Renal cortical epithelial cell (primary cell): ENCODE measurements at regions not wholly inside any gene's neighbourhood (a gene's known extent, or its start where the extent isn't known, plus 50 kb on each side); places are given as distances from the start of the nearest gene placed in this dataset.
"Not testable (repeated sequence)": the region's sequence is repeated elsewhere in the genome, so short reads cannot be mapped to it uniquely, and the experiment has no call there.

Source experiments
- DNase-seq: peaks from one replicate; pipeline ENCODE4 v3.0.0-alpha.2; 2011; ENCODE audit warnings: low read depth

DNA sequence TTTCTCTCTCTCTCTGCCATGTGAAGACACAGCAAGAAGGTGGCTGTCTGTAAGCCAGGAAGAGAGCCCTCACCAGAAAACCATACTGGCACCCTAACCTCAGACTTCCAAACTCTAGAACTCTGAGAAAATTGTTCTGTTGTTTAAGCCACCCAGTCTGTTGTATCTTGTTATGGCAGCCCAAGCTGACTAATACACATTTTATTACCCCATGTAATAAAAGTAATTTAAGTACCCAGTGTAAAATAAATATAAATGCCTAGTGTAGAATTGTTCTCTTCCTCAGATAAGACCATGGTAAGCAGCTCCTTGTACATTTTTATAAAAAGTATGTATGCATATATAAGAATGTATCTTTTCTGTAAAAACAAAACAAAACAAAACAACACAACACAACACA lies 119.7 kb downstream of the DTL start:
- no peak for DNase-seq

DNA sequence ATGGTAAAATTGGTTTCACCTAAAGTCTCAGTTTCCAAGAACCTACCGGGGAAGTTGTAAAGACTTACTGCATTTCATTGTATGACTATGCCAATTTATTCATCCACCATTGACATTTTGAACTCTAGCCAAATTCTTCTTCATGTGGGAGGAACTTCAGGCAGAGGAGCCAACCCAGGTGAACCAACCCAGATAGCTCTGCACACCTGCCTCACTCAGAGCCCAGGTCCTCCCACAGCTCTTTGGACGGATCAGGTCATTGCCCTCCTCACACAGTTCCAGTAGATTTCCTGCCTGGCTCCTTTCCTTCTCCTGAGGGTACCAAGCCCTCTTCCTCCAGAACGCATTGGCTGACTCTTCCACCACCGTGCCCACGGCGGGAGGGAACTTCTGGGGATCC lies 121.7 kb downstream of the DTL start:
- DNase-seq = peak; percentile 60

DNA sequence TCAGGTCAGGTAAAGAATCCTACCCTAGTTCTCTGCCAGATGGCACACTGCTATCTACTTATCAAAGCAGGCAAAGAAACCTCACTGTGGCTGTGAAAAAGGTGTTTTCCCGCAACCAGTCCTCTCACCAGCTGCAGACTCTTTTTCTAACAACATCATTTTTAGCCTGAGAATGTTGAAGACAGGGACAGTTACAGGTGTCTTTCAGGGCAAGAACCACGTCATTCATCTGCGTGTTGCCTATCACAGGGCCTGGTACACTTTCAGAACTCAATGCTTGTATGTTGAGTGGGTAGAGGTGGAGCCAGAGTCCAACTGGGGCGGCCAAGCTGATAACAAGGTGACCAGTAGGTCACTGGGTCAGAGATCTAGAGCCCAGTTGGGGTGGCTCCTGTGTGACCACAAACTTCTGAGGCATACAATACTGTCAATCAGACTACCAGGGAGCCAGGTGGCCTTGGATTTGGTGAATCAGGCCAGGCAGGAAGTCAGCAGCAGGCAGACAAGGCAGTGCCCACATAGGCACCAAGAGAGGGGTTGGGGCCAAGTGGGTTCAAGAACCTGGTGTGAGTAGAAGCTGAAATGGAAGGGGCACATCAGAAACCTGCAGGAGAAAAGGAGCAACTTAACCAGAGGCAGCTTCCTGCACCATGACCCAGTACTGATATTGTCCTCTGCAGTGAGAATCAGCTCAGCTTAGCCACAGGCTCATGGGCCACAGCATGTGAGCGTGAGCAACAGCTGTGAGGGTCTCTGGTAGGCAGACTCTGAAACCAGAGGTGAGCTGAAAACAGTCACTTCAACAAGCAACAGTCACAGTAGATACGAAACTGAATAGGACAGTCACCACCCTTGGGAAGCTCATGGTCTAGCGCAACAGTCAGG lies 123.6 kb downstream of the DTL start:
- no peak for DNase-seq

DNA sequence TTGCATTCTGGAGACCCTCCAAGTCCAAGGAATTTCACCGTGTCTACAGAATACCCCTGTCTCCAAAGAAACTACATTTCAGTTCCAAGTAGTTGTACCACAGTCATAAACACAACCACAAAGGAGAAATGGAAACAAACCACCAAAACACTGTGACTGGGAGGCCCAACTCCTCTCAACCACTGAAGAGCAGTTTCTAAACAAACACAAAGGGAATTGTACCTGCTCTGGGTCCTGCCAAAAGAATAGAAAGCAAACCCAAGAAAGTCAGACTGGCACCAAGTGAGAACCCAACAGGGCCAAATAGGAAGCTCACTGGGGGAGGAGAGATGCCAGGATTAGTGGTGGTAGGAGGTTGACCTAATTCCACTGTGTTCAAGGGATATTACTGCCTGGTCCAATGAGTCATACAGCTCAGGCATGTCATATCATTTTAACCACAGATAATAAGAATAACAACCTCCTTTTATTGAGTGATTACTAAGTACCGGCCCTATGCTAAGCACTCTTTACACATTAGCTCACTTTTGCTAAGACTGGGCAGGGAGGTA lies 123.9 kb upstream of the PPP2R5A start:
- DNase-seq = peak; percentile 85

DNA sequence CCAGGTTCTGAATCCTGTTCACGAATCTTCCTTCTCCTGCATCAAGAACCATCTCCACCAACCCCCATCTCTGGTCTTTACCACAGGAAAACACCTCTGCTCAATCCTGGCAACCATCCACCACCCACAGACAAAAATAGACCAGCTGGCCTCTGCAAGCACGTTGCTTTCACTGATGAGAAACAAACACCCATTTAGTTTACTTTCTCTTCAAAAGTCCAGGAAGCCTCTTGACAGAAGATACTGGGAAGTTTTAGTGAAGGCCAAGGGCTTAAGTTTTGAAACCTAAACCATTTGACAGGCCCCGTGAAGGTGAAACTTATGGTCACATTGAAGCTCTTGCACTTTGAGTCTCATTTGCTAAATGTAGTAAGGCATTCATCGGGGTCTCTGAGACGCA lies 122.6 kb upstream of the PPP2R5A start:
- peak; percentile 78 for DNase-seq

DNA sequence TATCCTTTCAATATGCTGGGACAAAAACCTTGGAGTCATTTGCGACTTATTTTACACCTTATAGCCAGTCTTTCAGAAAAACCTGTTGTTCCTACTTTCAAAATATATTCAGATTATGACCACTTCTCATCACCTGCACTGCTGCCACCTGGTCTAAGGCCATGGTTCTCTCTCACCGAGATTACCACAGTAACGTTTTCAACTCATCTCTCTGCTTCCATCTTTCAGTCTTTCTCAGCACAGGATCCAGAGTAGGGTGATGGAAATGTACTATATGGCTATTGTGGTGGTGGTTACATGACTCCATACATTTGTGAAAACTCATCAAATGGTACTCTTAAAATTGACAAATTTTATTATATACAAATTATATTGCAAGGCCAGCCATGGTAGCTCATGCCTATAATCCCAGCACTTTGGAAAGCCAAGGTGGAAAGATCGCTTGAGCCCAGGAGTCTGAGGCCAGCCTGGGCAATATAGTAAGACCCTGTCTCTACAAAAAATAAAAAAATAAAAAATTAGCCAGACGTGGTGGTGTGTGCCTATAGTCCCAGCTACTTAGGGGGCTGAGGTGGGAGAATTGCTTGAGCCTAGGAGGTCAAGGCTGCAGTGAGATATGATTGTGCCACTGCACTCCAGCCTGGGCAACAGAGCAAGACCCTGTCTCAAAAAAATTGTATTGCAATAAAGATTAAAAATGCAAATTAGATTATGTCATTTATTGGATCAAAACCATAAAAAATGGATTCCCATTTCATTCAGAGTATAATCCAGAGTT lies 120.9 kb upstream of the PPP2R5A start:
- no peak for DNase-seq

DNA sequence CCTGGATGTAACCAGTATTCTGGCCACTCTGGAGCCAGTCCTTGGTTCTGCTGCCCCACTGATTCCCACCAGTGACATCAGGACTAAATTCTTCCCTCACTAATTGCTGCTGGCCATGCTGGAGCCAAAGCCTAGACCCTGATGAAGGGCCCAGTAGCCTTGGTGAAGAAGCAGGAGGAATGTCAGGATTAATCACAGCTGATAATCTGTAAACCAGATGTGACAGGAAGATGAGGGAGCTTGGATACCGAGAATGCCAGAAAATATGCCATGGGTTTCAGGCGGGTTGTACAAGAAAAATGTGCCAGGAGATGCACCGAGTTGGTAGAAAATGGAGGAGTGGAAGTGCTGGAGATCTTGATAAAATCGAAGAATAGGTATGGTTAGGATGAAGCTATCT lies 119.0 kb upstream of the PPP2R5A start:
- DNase-seq = no peak

DNA sequence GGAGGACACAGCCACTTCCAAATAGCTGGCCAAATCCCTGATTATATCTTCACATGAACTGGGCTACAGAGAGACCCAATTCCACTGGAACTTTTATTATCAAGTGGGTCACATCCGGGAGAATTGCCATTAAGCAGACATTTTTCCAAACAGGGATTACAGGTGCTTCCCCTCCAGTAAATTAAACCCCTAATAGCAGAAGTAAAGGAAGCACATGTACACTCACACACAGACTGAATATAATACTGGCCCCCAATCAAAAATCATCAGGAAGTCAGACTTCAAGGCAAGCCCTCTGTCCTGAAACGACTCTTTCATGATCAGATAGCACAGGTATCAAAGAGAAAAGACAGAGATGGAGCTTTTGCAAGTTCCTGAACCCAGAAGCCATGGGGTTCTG lies 118.6 kb upstream of the PPP2R5A start:
- DNase-seq = no peak

DNA sequence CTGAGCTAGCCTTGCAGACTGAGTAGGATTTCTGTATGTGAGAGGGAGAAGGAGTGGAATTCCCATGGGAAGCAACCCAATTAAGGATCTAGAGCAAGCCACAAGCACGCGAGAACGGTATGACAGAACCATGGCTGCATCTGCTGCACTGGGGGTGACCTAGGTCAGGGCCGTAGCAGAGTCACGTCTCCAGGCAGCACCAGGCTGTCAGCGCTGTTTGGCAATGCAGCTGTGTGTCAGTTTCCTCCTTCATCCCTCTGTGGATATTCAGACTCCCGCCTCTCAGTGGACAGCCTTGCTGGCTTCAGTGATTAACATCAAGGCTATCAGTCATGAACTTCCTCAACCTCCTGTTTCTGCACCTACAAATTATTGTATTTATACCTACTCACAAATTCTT lies 118.1 kb upstream of the PPP2R5A start:
- peak; percentile 38 for DNase-seq

DNA sequence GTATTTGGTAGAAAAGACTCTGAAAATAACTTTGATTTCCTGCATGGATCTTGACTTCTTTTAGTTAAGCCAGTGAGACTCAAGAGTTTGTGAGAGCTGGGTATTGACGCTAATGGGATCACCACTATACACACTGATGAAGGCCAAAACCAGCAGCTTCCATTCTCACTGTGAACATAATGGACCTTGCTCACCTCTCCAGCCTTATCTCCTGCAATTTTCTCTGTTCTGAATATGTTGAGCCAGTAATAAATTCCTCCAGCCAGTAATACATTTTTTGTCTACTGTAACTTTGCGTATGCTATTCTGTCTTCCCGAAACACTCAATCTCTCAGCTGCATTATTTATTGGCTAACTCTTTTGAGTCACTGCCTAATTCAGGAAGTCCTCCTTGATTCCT lies 111.6 kb upstream of the PPP2R5A start:
- no peak for DNase-seq

DNA sequence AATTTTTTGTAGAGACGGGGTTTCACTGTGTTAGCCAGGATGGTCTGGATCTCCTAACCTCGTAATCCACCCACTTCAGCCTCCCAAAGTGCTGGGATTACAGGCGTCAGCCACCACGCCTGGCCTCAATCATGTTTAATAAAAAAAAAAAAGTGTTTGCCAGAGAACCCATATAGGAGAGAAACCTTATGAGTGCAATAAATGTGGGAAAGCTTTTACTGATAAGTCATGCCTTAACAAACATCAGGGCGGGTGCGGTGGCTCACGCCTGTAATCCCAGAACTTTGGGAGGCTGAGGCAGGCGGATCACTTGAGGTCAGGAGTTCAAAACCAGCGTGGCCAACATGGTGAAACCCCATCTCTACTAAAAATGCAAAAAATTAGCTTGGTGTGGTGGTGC lies 110.9 kb upstream of the PPP2R5A start:
- not testable (repeated sequence) for DNase-seq

DNA sequence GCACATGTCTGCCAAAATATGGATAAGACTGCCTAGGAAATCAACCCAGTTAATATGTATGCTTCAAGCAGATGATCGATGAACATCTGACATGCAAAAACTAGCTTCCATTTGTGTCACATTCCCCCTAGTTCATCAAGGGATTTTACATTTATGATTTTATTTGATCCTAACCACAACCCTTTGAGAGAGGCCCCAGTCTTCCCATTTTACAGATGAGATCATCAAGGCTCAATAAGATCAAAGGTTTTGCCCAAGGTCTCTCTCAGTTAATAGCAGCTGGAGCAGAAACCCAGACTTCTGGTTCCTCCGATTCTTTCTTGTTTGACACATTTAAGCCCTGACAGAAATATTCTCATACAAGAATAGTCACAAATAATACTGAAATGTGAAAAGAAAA lies 107.7 kb upstream of the PPP2R5A start:
- no peak for DNase-seq

DNA sequence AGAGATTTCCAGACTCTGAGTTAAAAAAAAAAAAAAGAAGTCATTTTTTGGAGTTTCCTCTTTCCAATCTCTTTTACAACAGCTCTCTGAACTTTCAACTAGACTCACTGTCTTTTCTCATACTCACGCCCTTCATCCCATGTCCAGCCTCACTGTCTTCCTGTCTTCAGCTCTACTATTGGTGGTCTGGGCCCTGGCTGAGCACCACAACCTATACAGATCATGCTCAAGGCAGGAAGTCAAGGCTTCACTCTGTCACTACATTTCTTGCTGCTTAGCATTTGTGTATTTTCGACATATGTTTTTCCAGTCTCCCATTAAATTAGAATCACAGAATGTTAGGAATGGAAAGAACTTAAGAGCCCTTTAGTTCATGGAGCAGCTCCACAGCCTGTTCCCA lies 106.4 kb upstream of the PPP2R5A start:
- DNase-seq = no peak

DNA sequence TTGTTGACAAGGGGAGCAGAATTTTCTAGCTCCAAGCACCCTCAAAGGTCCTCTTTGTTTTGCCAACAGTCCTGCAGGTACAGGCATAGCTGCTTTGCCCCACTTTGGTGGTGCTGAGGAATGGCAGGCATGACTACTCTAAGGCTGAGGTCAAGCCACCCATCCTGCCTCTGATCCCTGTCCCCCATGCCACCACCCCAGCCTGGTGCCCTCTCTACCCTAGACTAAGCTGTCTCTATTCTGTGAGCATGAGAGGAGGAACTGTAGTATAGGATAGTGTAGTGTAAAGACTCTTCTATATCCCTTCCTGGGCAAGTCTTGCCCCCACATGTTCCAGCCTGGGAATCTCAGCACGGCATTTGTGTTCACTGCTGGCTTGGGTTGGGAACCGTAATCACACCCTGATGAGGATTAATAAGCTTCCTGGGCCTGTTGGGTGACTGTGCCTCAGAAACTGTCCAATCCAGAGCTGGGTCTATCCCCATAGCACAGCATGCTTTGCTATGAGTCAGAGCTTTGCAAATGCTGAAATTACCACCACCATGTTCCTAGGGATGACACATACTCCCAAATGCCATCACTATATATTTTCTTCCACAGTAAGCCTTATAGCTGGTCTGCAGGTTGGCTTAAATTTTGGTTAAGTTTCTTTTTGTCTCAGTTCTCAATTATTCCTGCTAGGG lies 105.7 kb upstream of the PPP2R5A start:
- DNase-seq = peak; percentile 90

DNA sequence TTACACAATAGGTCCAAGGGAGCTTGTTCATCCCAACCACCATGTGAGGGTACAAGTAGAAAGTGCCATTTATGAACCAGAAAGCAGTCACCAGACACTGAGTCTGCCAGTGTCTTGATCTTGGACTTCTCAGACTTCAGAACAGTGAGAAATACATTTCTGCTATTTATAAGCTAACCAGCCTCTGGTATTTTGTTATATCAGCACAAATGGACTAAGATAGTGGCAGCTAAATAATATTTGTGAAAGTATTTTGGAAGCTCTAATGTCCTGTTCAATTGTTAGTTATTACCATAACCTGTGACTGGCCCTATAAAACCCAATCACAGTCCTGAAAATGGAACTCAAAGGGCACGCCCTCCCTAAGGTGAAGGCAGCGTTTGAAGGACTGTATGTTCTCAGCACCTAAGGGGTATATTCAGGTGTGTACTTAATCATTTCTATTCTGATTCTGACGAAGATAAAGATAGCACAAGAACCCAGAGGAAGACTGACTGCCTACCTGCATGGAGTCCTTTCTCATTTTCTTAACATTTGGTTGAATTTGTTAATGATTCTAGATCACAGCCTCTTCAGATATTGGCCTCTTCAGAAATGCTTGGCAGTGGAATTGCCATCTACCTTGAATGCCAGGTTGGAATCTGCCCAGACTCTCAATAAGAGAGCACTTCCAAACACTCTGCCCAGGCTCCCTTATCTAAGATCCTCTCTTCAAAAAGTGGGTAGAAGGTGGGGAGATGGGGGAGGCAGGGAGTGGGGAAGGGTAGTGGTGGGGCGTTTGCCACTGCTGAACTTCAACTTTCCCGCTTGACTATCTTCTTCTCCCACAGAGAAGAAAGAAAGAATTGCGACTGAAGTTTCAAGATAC lies 104.0 kb upstream of the PPP2R5A start:
- no peak for DNase-seq

DNA sequence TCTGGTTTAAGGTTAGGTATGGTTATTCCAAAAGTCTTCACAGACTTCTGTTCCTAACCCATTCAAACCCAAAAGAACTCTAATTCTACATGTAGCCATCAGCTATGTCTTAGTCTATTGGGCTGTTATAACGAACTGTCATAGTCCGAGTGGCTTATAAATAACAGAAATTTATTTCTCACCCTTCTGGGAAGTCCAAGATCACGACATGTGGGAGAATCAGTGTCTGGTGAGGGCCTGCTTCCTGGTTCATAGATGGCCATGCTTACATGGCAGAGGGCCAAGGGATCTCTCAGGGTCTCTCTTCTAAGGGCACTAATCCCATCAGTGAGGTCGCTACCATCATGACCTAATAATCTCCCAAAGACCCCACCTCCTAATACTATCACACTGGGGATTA lies 103.0 kb upstream of the PPP2R5A start:
- no peak for DNase-seq

DNA sequence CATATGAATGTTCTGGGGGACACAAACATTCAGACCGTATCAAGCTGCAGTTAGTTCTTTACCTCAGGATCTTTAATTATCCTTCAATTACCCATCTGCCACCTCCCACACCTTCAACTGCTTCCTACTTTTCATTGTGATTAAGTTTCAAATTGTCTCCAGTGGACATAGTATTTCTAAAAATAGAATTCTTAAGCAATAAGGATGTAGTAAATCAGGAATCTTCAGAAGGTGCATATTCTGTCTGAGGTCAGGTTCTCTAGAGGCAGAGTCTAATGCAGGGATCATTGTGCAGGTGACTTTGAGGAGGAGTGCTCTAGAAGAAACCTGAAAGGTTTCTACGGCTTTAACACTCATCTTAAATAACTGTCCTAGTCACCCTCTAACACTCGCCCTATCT lies 102.6 kb upstream of the PPP2R5A start:
- DNase-seq = no peak

DNA sequence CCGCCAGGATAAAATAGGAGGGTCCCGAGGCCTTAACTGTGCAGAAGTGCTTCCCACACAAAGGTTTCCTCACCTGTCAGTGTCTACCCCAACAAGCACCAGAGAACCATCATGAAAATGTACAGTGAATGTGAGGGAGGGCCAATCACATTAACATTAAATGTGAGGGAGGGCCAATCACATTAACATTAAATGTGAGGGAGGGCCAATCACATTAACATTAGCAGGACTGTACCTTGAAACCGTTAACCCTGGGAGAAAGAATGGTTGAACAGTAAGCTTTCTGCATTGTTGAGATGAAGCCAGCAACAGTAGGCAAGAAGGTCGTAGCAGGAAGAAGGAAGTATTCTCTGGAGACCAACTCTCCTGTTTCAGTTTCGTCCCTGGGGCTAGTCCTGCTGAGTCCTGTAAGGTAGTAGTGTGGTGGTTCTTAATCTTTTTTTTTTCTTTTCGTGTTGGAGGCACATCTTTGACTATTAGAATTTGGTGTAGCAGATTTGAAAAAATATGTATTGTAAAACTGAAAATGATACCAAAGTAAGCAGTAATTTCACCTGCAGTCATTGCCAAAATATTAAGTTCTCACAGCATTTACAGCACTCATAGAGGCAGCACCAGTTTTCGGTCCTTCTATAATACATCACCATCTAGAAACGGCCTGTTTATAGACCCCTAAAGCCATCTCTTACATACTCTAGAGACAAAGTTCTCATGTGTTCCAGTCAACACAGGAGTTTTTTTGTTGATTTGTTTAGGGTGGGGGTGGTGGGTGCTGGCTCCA lies 98.6 kb upstream of the PPP2R5A start:
- DNase-seq = peak; percentile 42

DNA sequence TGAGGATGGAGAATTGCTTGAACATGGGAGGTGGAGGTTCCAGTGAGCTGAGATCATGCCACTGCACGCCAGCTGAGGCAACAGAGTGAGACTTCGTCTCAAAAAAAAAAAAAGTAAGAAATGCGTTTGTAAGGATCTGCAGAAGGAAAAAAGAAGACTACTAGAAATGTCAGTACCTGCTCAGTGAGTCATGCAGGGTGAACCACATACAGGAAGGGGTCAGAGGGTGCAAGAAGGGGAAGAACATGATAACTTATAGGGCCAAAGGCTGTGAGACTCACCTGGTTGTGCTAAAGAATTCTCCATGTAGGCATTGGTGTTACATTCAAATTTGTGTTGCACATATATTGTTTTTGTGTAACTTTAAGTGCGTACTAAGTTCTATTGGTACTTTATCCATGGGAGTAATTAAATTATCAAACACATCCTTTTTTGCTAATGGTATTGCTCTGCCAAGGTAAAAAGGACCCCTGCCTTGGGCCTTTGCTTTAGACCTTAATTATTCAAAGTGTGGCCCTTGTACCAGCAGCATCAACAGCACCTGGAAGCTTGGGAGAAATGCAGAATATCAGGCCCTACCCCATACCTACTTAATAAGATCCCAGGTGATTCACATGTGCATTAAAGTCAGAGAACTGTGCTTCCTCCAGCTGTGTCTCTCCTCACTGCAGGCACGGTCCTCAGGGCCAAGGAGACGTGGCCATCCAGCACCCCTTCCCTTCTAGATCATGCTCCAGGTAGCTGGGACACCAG lies 96.4 kb upstream of the PPP2R5A start:
- no peak for DNase-seq

DNA sequence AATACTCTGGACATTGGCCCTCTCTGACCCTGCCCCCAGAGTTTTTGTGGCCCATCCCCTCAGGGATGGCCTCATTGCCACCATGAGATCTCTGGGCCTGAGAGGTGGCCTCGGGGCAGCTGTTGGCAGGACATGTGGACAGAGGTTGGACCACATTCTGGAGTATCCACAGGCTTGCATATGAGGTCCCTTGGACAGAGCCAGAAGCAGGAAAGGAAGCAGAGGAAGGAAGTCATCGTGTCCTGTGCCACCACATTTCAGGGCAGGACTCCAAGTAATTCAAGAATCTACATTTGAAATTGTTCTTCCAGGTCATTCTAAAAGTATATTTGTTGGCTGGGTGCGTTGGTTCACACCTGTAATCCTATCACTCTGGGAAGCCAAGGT lies 95.9 kb upstream of the PPP2R5A start:
- DNase-seq = no peak
